Keratinocyte (primary cell): ENCODE measurements at regions not wholly inside any gene's neighbourhood (a gene's known extent, or its start where the extent isn't known, plus 50 kb on each side); places are given as distances from the start of the nearest gene placed in this dataset.
"Not testable (repeated sequence)": the region's sequence is repeated elsewhere in the genome, so short reads cannot be mapped to it uniquely, and the experiment has no call there.

Experiments used
- DNase-seq: peaks from one replicate; pipeline ENCODE4 v3.0.0-alpha.2; 2011; ENCODE audit warnings: low read depth, missing footprints, low spot score
- FAIRE-seq: peaks from 2 replicates; lab custom pipeline; 2011; peaks lifted over from hg19 to GRCh38; lab: Jason Lieb, UNC
- H2AFZ ChIP-seq: 2 replicates; pipeline ENCODE4 v1.6.0; 2012; ENCODE audit warnings: low read length, control low read depth, inconsistent platforms; ENCODE audit not compliant: control insufficient read depth
- H3K27ac ChIP-seq: 2 replicates; pipeline ENCODE4 v1.5.1; 2011; ENCODE audit warnings: low read length; ENCODE audit not compliant: control insufficient read depth, insufficient read depth
- H3K27me3 ChIP-seq: 3 replicates; pipeline ENCODE4 v1.6.0; 2011; ENCODE audit warnings: low read length; ENCODE audit not compliant: control insufficient read depth, insufficient read depth; ENCODE audit errors: extremely low read depth
- H3K36me3 ChIP-seq, 2 experiments: 2 replicates in 1 of 2; 3 replicates in 1 of 2; pipeline ENCODE4 v1.5.1; 2011; ENCODE audit warnings: low read length in 2 of 2, mild to moderate bottlenecking in 1 of 2; ENCODE audit not compliant: control insufficient read depth in 2 of 2, insufficient read depth in 2 of 2; ENCODE audit errors: extremely low read depth in 1 of 2
- H3K4me1 ChIP-seq: 3 replicates; pipeline ENCODE4 v1.5.1; 2011; ENCODE audit warnings: low read length; ENCODE audit not compliant: control insufficient read depth, insufficient read depth; ENCODE audit errors: extremely low read depth
- H3K4me2 ChIP-seq: 3 replicates; pipeline ENCODE4 v1.6.0; 2011; ENCODE audit warnings: low read depth, low read length; ENCODE audit not compliant: control insufficient read depth, insufficient read depth; ENCODE audit errors: extremely low read depth
- H3K4me3 ChIP-seq, 3 experiments: fragments of 200-600 bp in 1 of 3; sonication (generic) in 1 of 3; 2 replicates in 2 of 3; 3 replicates in 1 of 3; pipeline ENCODE4 v1.5.1; 2011 to 2016; ENCODE audit warnings: low read length in 3 of 3, mild to moderate bottlenecking in 3 of 3, control low read depth in 2 of 3, inconsistent platforms in 1 of 3, low read depth in 1 of 3, mixed read lengths in 1 of 3, mixed run types in 1 of 3, moderate library complexity in 1 of 3; ENCODE audit not compliant: control insufficient read depth in 2 of 3, insufficient read depth in 2 of 3; ENCODE audit errors: extremely low read depth in 1 of 3
- H3K79me2 ChIP-seq: 2 replicates; pipeline ENCODE4 v1.6.0; 2012; ENCODE audit warnings: low read length; ENCODE audit not compliant: control insufficient read depth, insufficient read depth
- H3K9ac ChIP-seq: 3 replicates; pipeline ENCODE4 v1.6.0; 2011; ENCODE audit warnings: low read length; ENCODE audit not compliant: control insufficient read depth, insufficient read depth; ENCODE audit errors: extremely low read depth
- H3K9me1 ChIP-seq: 3 replicates; pipeline ENCODE4 v1.6.0; 2011; ENCODE audit warnings: low read length; ENCODE audit not compliant: control insufficient read depth, insufficient read depth; ENCODE audit errors: extremely low read depth
- H3K9me3 ChIP-seq: 2 replicates; pipeline ENCODE4 v1.5.1; 2012; ENCODE audit warnings: low read depth, low read length; ENCODE audit not compliant: control insufficient read depth
- H4K20me1 ChIP-seq: 3 replicates; pipeline ENCODE4 v1.6.0; 2011; ENCODE audit warnings: low read length; ENCODE audit not compliant: control insufficient read depth, insufficient read depth; ENCODE audit errors: extremely low read depth
- EZH2 ChIP-seq: IDR thresholded peaks from one replicate; pipeline ENCODE4 v1.6.1; 2012; ENCODE audit warnings: inconsistent platforms, mild to moderate bottlenecking, low read length, moderate library complexity
- dilution Hi-C: fragments of 300-500 bp; cut with MboI; formaldehyde crosslinking; loops from one replicate; pipeline ENCODE4 v1.7.0; 2020; ENCODE audit warnings: low sequenced_read_pairs; ENCODE audit not compliant: extremely low pct_ligation_motif_present
- TF ChIP-seq, protein P1 (sequence below), 3 experiments: IDR thresholded peaks in 1 of 3; conservative IDR thresholded peaks in 1 of 3; optimal IDR thresholded peaks in 1 of 3; 2 replicates in 2 of 3; 3 replicates in 1 of 3; pipeline versions ENCODE3 to v1.5.1; 2011; ENCODE audit warnings: low read length in 3 of 3, mild to moderate bottlenecking in 3 of 3, moderate library complexity in 2 of 3, control low read depth in 1 of 3, inconsistent platforms in 1 of 3; ENCODE audit not compliant: insufficient read depth in 2 of 3; ENCODE audit errors: extremely low read depth in 1 of 3

DNA sequence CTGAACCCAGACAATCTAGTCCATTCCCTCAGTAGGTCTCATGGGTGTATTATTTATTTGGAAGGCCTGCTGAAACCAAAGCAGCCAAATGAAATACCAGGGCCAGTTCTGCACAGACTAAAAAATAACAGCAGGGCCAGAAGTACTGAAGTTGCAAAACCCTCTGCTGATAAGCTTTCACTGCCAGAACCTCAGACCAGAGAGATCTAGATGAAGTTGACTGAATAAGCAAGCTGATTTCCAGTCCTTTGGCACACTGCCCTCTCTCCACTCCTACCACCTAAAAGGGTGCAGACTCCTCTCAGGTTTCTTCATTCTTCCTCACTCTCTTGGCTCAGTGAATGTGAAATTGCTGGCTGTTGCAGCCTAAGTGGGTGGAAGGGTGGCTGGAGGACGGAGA is 276.7 kb upstream of the KLF3 start:
- TF ChIP-seq EZH2 = no peak
- TF ChIP-seq, protein P1, sequence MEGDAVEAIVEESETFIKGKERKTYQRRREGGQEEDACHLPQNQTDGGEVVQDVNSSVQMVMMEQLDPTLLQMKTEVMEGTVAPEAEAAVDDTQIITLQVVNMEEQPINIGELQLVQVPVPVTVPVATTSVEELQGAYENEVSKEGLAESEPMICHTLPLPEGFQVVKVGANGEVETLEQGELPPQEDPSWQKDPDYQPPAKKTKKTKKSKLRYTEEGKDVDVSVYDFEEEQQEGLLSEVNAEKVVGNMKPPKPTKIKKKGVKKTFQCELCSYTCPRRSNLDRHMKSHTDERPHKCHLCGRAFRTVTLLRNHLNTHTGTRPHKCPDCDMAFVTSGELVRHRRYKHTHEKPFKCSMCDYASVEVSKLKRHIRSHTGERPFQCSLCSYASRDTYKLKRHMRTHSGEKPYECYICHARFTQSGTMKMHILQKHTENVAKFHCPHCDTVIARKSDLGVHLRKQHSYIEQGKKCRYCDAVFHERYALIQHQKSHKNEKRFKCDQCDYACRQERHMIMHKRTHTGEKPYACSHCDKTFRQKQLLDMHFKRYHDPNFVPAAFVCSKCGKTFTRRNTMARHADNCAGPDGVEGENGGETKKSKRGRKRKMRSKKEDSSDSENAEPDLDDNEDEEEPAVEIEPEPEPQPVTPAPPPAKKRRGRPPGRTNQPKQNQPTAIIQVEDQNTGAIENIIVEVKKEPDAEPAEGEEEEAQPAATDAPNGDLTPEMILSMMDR (optimal IDR thresholded peaks at IDR 0.05 in 1 of 3, IDR thresholded peaks at IDR 0.05 in 1 of 3, conservative IDR thresholded peaks at IDR 0.05 in 1 of 3; ENCODE audit: extremely low read depth in 1 of 3, insufficient read depth in 2 of 3, low read length in 3 of 3) = no peak
- Histone ChIP-seq H3K4me1 (peaks cover 10% of the 10 kb centered on the region), H3K79me2 (no peaks in the 10 kb centered on the region), H2AFZ (no peak overlapping the region), H3K27ac (no peak overlapping the region), H3K4me2 (no peak overlapping the region), H3K9me1 (no peaks in the 10 kb centered on the region), H3K27me3 (no peaks in the 10 kb centered on the region), H3K9me3 (peaks cover 3% of the 10 kb centered on the region), H3K4me3 (no peak overlapping the region), H4K20me1 (no peaks in the 10 kb centered on the region), H3K9ac (no peak overlapping the region), H3K36me3 (no peaks in the 10 kb centered on the region)
- DNase-seq (no peak), FAIRE-seq (no peak)
- dilution Hi-C loops = no loop called here

DNA sequence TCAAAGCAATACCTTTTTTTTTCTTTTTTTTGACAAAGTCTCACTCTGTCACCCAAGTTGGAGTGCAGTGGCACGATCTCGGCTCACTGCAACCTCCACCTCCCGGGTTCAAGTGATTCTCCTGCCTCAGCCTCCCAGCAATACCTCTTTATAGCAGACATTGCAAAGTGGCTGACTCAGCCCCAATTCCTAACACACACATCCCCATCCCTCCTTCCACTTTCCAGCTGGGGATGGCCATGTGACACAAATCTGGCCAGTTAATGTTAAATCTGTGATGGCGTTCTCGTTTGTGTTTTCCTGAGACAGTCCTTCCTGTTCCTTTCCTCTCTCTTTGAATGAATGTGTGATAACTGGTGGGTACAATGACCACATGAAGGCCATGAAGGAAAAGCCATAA is 276.2 kb upstream of the KLF3 start:
- no peaks in the 10 kb centered on the region for H3K27me3 ChIP-seq
- H3K27ac ChIP-seq = no peak overlapping the region
- H3K4me2 ChIP-seq = no peak overlapping the region
- no peak overlapping the region for H3K4me3 ChIP-seq
- dilution Hi-C loops = no loop called here
- DNase-seq (no peak), FAIRE-seq (no peak)
- no peak overlapping the region for H2AFZ ChIP-seq
- no peaks in the 10 kb centered on the region for H3K9me1 ChIP-seq
- H3K4me1 ChIP-seq = peaks cover 10% of the 10 kb centered on the region
- H3K9ac ChIP-seq = no peak overlapping the region
- no peaks in the 10 kb centered on the region for H3K36me3 ChIP-seq
- TF ChIP-seq, protein P1 (optimal IDR thresholded peaks at IDR 0.05 in 1 of 3, IDR thresholded peaks at IDR 0.05 in 1 of 3, conservative IDR thresholded peaks at IDR 0.05 in 1 of 3; ENCODE audit: extremely low read depth in 1 of 3, insufficient read depth in 2 of 3, low read length in 3 of 3) = no peak
- TF ChIP-seq EZH2 = no peak
- H3K9me3 ChIP-seq = peaks cover 6% of the 10 kb centered on the region
- no peaks in the 10 kb centered on the region for H4K20me1 ChIP-seq
- no peaks in the 10 kb centered on the region for H3K79me2 ChIP-seq

DNA sequence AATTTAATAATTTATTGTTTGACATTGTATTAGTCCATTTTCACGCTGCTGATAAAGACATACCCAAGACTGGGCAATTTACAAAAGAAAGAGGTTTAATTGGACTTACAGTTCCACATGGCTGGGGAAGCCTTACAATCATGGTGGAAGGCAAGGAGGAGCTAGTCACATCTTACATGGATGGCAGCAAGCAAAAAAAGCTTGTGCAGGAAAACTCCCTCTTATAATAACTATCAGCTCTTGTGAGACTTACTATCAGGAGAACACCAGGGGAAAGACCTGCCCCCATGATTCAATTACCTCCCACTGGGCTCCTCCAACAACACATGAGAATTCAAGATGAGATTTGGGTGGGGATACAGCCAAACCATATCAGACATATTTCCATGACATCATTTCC is 275.1 kb upstream of the KLF3 start:
- H3K4me2 ChIP-seq, H3K4me3 ChIP-seq, H4K20me1 ChIP-seq, H3K27me3 ChIP-seq, H3K79me2 ChIP-seq, H3K9me3 ChIP-seq, DNase-seq, H3K27ac ChIP-seq, H3K9ac ChIP-seq, H3K36me3 ChIP-seq, FAIRE-seq, dilution Hi-C loops, H3K9me1 ChIP-seq, H3K4me1 ChIP-seq, H2AFZ ChIP-seq: not testable (repeated sequence)
